Fibroblast of lung (primary cell): ENCODE measurements at regions not wholly inside any gene's neighbourhood (a gene's known extent, or its start where the extent isn't known, plus 50 kb on each side); places are given as distances from the start of the nearest gene placed in this dataset.

Source experiments
- DNase-seq, 2 donors: peaks; one replicate each; pipeline versions ENCODE4 v3.0.0 to v3.0.0-alpha.2; 2010; ENCODE audit warnings: low read depth in 2 of 2
- H2AFZ ChIP-seq: 2 replicates; pipeline ENCODE4 v1.5.1; 2012; ENCODE audit warnings: low read length, control low read depth, inconsistent platforms
- H3K27ac ChIP-seq: 2 replicates; pipeline ENCODE4 v1.5.1; 2011; ENCODE audit warnings: low read length, control low read depth; ENCODE audit not compliant: insufficient read depth
- H3K27me3 ChIP-seq: 2 replicates; pipeline ENCODE4 v1.5.1; 2011; ENCODE audit warnings: mild to moderate bottlenecking, low read length; ENCODE audit not compliant: control insufficient read depth, insufficient read depth
- H3K36me3 ChIP-seq: 2 replicates; pipeline ENCODE4 v1.5.1; 2011; ENCODE audit warnings: low read length; ENCODE audit not compliant: control insufficient read depth, insufficient read depth
- H3K4me1 ChIP-seq: 2 replicates; pipeline ENCODE4 v1.5.1; 2011; ENCODE audit warnings: low read length; ENCODE audit not compliant: control insufficient read depth, insufficient read depth; ENCODE audit errors: extremely low read depth
- H3K4me2 ChIP-seq: 2 replicates; pipeline ENCODE4 v1.5.1; 2011; ENCODE audit warnings: low read length, control low read depth; ENCODE audit not compliant: insufficient read depth; ENCODE audit errors: extremely low read depth
- H3K4me3 ChIP-seq, 4 experiments: fragments of 200-600 bp in 1 of 4; sonication (generic) in 1 of 4; replicated peaks in 1 of 4; 2 replicates each; pipeline ENCODE4 v1.5.1; 2011 to 2016; ENCODE audit warnings: low read length in 4 of 4, low read depth in 3 of 4, mild to moderate bottlenecking in 3 of 4, control low read depth in 2 of 4, inconsistent platforms in 1 of 4, mixed read lengths in 1 of 4; ENCODE audit not compliant: insufficient read depth in 1 of 4; ENCODE audit errors: control extremely low read depth in 1 of 4
- H3K79me2 ChIP-seq: 2 replicates; pipeline ENCODE4 v1.5.1; 2012; ENCODE audit warnings: mild to moderate bottlenecking, low read length, inconsistent platforms; ENCODE audit not compliant: control insufficient read depth, insufficient read depth
- H3K9ac ChIP-seq: 2 replicates; pipeline ENCODE4 v1.5.1; 2011; ENCODE audit warnings: mild to moderate bottlenecking, low read length, control low read depth; ENCODE audit not compliant: insufficient read depth
- H3K9me3 ChIP-seq: 2 replicates; pipeline ENCODE4 v1.5.1; 2012; ENCODE audit warnings: low read depth, low read length; ENCODE audit not compliant: control insufficient read depth, insufficient read depth
- H4K20me1 ChIP-seq: 2 replicates; pipeline ENCODE4 v1.5.1; 2011; ENCODE audit warnings: low read length; ENCODE audit not compliant: control insufficient read depth, insufficient read depth; ENCODE audit errors: extremely low read depth
- EZH2 ChIP-seq: IDR thresholded peaks from 2 replicates; pipeline ENCODE4 v1.5.1; 2012; ENCODE audit warnings: low read length, control low read depth, mild to moderate bottlenecking; ENCODE audit errors: missing control alignments
- TF ChIP-seq, protein P1 (sequence below), 2 donors: IDR thresholded peaks in 1 of 2; conservative IDR thresholded peaks in 1 of 2; 1 replicate in 1 of 2; 2 replicates in 1 of 2; pipeline ENCODE4 v1.5.1; 2011 to 2012; ENCODE audit warnings: low read length in 2 of 2, control low read depth in 1 of 2, inconsistent platforms in 1 of 2, low read depth in 1 of 2, mild to moderate bottlenecking in 1 of 2

DNA sequence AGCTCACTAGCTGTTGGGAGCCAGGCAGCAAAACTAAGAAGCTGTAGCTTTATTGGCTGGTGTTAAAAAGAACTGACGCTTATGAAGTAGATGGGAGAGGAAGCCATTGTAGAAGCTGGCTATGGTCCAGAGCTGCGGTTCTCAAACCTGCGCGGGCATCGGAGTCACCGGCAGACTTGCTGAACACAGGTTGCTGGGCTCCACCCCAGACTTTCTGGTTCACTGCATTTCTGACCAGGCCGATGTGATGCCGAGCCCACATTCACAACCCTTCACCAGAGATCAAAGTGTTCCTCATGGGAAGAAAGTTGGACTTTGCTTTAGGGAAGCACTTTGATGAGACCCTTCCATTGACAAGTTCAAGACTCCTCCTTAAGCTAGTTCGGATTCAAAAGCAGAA is 231.6 kb downstream of the QKI start:
- H3K4me3 ChIP-seq = no peak overlapping the region
- TF ChIP-seq, protein P1, sequence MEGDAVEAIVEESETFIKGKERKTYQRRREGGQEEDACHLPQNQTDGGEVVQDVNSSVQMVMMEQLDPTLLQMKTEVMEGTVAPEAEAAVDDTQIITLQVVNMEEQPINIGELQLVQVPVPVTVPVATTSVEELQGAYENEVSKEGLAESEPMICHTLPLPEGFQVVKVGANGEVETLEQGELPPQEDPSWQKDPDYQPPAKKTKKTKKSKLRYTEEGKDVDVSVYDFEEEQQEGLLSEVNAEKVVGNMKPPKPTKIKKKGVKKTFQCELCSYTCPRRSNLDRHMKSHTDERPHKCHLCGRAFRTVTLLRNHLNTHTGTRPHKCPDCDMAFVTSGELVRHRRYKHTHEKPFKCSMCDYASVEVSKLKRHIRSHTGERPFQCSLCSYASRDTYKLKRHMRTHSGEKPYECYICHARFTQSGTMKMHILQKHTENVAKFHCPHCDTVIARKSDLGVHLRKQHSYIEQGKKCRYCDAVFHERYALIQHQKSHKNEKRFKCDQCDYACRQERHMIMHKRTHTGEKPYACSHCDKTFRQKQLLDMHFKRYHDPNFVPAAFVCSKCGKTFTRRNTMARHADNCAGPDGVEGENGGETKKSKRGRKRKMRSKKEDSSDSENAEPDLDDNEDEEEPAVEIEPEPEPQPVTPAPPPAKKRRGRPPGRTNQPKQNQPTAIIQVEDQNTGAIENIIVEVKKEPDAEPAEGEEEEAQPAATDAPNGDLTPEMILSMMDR (conservative IDR thresholded peaks at IDR 0.05 in 1 of 2, IDR thresholded peaks at IDR 0.05 in 1 of 2; ENCODE audit: low read depth in 1 of 2, low read length in 2 of 2) = no peak
- TF ChIP-seq EZH2 = no peak
- H3K4me2 ChIP-seq = no peak overlapping the region

DNA sequence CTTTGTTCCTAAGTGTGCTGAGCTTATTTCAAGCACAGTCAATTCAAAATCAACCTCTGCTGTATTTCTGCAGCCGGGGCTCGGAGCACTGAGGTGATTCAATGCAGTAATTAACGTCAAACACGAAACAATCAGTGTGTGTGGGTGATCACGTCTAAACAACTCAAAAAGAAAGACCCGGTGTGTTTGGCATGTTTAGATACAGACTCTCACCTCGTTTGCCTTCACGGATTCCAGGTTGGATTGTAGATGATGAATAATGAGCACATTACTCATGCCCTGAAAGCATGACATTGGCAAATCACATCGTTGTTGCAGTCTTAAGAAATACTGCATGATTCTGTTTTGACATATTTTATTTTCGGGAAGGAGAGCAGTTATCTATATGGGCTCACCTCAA is 231.0 kb downstream of the QKI start:
- Histone ChIP-seq H3K4me1 (no peaks in the 10 kb centered on the region), H3K36me3 (no peaks in the 10 kb centered on the region), H3K4me3 (no peak overlapping the region), H3K9me3 (no peaks in the 10 kb centered on the region), H3K79me2 (no peaks in the 10 kb centered on the region), H3K27me3 (no peaks in the 10 kb centered on the region), H3K27ac (no peak overlapping the region), H2AFZ (no peak overlapping the region), H3K9ac (no peak overlapping the region), H3K4me2 (no peak overlapping the region), H4K20me1 (no peaks in the 10 kb centered on the region)
- no peak for TF ChIP-seq EZH2
- TF ChIP-seq, protein P1 (conservative IDR thresholded peaks at IDR 0.05 in 1 of 2, IDR thresholded peaks at IDR 0.05 in 1 of 2; ENCODE audit: low read depth in 1 of 2, low read length in 2 of 2) = no peak
- peak in 1 of 2 donors; percentile 21 for DNase-seq

More for the DNA sequence above, 231.6 kb downstream of the QKI start:
- Histone ChIP-seq H3K27me3 (no peaks in the 10 kb centered on the region), H3K27ac (no peak overlapping the region), H3K36me3 (no peaks in the 10 kb centered on the region), H3K79me2 (no peaks in the 10 kb centered on the region), H4K20me1 (no peaks in the 10 kb centered on the region), H3K9ac (no peak overlapping the region), H3K4me1 (no peaks in the 10 kb centered on the region), H2AFZ (no peak overlapping the region), H3K9me3 (no peaks in the 10 kb centered on the region)
- DNase-seq = peak in 1 of 2 donors; percentile 5

DNA sequence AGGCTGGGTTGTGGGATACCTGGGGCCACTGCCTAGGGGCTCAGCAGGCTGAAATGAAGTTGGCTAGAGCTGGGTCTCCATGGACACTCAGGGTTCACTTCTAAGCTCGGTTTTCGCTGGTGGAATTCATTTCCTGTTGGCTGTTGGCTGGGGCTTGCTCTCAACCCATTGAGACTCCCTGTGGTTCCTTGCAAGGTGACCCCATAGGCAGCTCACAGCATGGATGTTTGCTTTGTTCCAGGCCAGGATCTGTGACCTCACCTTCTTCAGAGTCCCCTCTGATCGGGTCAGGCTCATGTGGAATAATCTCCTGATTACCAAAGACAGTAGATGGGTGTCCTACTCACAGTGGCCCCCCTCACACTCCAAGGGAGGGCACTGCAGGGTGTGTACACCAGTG is 229.3 kb downstream of the QKI start:
- H3K79me2 ChIP-seq = no peaks in the 10 kb centered on the region
- TF ChIP-seq, protein P1 (conservative IDR thresholded peaks at IDR 0.05 in 1 of 2, IDR thresholded peaks at IDR 0.05 in 1 of 2; ENCODE audit: low read depth in 1 of 2, low read length in 2 of 2) = no peak
- TF ChIP-seq EZH2 = no peak
- H2AFZ ChIP-seq = no peak overlapping the region
- no peak overlapping the region for H3K9ac ChIP-seq
- no peaks in the 10 kb centered on the region for H3K9me3 ChIP-seq
- no peaks in the 10 kb centered on the region for H3K36me3 ChIP-seq
- no peak for DNase-seq
- H3K4me1 ChIP-seq = no peaks in the 10 kb centered on the region
- H3K27ac ChIP-seq = no peak overlapping the region
- H4K20me1 ChIP-seq = no peaks in the 10 kb centered on the region
- no peak overlapping the region for H3K4me3 ChIP-seq
- no peak overlapping the region for H3K4me2 ChIP-seq
- no peaks in the 10 kb centered on the region for H3K27me3 ChIP-seq
